Lung (tissue), 11 donors: ENCODE measurements at regions not wholly inside any gene's neighbourhood (a gene's known extent, or its start where the extent isn't known, plus 50 kb on each side); places are given as distances from the start of the nearest gene placed in this dataset.

Experiments used
- ATAC-seq: fragments of 200-7000 bp; cut with Tn5 transposase; one replicate; pipeline ENCODE4 v1.9.1; 2020; ENCODE audit warnings: moderate number of reproducible peaks; ENCODE audit not compliant: insufficient read depth, low FRiP score
- DNase-seq, 3 donors: peaks; one replicate each; pipeline ENCODE4 v3.0.0-alpha.2; 2013 to 2017
- H3K27ac ChIP-seq, 2 donors: one replicate each; pipeline ENCODE4 v1.5.1; 2013; ENCODE audit warnings: mild to moderate bottlenecking in 2 of 2, moderate library complexity in 2 of 2, control low read depth in 1 of 2, inconsistent platforms in 1 of 2, low read depth in 1 of 2, low read length in 1 of 2
- H3K27me3 ChIP-seq, 3 donors: one replicate each; pipeline ENCODE4 v1.5.1; 2013; ENCODE audit warnings: low read length in 2 of 3; ENCODE audit not compliant: control insufficient read depth in 3 of 3, insufficient read depth in 3 of 3
- H3K36me3 ChIP-seq, 4 donors: one replicate each; pipeline ENCODE4 v1.5.1; 2013; ENCODE audit warnings: low read length in 4 of 4, mild to moderate bottlenecking in 1 of 4, moderate library complexity in 1 of 4; ENCODE audit not compliant: control insufficient read depth in 4 of 4, insufficient read depth in 4 of 4
- H3K4me1 ChIP-seq, 5 donors: one replicate each; pipeline ENCODE4 v1.5.1; 2013; ENCODE audit warnings: low read length in 5 of 5, mild to moderate bottlenecking in 2 of 5, moderate library complexity in 1 of 5; ENCODE audit not compliant: control insufficient read depth in 5 of 5, insufficient read depth in 5 of 5
- H3K4me3 ChIP-seq: one replicate; pipeline ENCODE4 v1.5.1; 2013; ENCODE audit warnings: mild to moderate bottlenecking, control low read depth, moderate library complexity
- H3K9ac ChIP-seq, 2 donors: one replicate each; pipeline ENCODE4 v1.5.1; 2013; ENCODE audit warnings: low read length in 2 of 2, control low read depth in 1 of 2; ENCODE audit not compliant: insufficient read depth in 1 of 2
- H3K9me3 ChIP-seq, 4 donors: one replicate each; pipeline ENCODE4 v1.5.1; 2013; ENCODE audit warnings: low read length in 3 of 4, mild to moderate bottlenecking in 1 of 4, moderate library complexity in 1 of 4; ENCODE audit not compliant: control insufficient read depth in 4 of 4, insufficient read depth in 3 of 4
- CTCF ChIP-seq: IDR thresholded peaks from 2 replicates; pipeline ENCODE4 v1.5.1; 2012; ENCODE audit warnings: mild to moderate bottlenecking; ENCODE audit errors: control extremely low read depth, extremely low read depth
- WGBS, 2 donors: extraction: QIAGEN DNeasy Blood & Tissue Kit; methylation state at CpG; one replicate each; pipeline ENCODE4 v1.1.7; 2013; 5-methylcytosine and 5-hydroxymethylcytosine counted together
- donor health status: control.
- donor health status: control.
- donor health status: Bipolar disorder and iron deficiency.
- donor health status: healthy.
- donor health status: DM: yes; HTN: yes; CAD: no.

GRCh38 chr2:41504532-41504931, 543.3 kb upstream of the PKDCC start:
- Histone ChIP-seq H3K4me3 (no peak overlapping the region), H3K27ac (no peak overlapping the region), H3K9ac (no peak overlapping the region), H3K27me3 (no peaks in the 10 kb centered on the region), H3K36me3 (no peaks in the 10 kb centered on the region), H3K9me3 (peaks cover 0 to 20% (median 3%) of the 10 kb centered on the region in 4 donors), H3K4me1 (no peaks in the 10 kb centered on the region)
- no peak for TF ChIP-seq CTCF
- ATAC-seq: no peak
- WGBS, 2 donors: 81 to 87% methylated on average over 2 of the region's 2 CpGs
- no peak for DNase-seq

- ATAC-seq (no peak), DNase-seq (no peak)
- Histone ChIP-seq H3K27me3 (no peaks in the 10 kb centered on the region), H3K27ac (no peak overlapping the region), H3K4me1 (no peaks in the 10 kb centered on the region), H3K4me3 (no peak overlapping the region), H3K9me3 (no peaks in the 10 kb centered on the region), H3K36me3 (no peaks in the 10 kb centered on the region), H3K9ac (no peak overlapping the region)
- 12 to 27% methylated on average over 4 of the region's 4 CpGs for WGBS, 2 donors
- TF ChIP-seq CTCF: no peak
These were observed 537.7 kb upstream of the PKDCC start for GRCh38 chr2:41510108-41510507.

- no peak overlapping the region for H3K4me3 ChIP-seq
- H3K27ac ChIP-seq: no peak overlapping the region
- no peak for TF ChIP-seq CTCF
- DNase-seq (no peak), ATAC-seq (no peak)
- H3K9me3 ChIP-seq: no peaks in the 10 kb centered on the region
- no peaks in the 10 kb centered on the region for H3K4me1 ChIP-seq
- no peak overlapping the region for H3K9ac ChIP-seq
- no peaks in the 10 kb centered on the region for H3K27me3 ChIP-seq
- H3K36me3 ChIP-seq: no peaks in the 10 kb centered on the region
These were observed 526.6 kb upstream of the PKDCC start for GRCh38 chr2:41521211-41521610.

- Histone ChIP-seq H3K9ac (no peak overlapping the region), H3K36me3 (no peaks in the 10 kb centered on the region), H3K27ac (no peak overlapping the region), H3K27me3 (no peaks in the 10 kb centered on the region), H3K4me3 (no peak overlapping the region), H3K9me3 (peaks cover 0 to 6% (median 0%) of the 10 kb centered on the region in 4 donors), H3K4me1 (no peaks in the 10 kb centered on the region)
- ATAC-seq (no peak), DNase-seq (no peak)
- WGBS, 2 donors: 87 to 90% methylated on average over 6 of the region's 6 CpGs
- TF ChIP-seq CTCF: no peak
These were observed 520.1 kb upstream of the PKDCC start for GRCh38 chr2:41527525-41528323.
